HG03139 (cell line): ENCODE measurements at regions not wholly inside any gene's neighbourhood (a gene's known extent, or its start where the extent isn't known, plus 50 kb on each side); places are given as distances from the start of the nearest gene placed in this dataset.

Experiments used
- ATAC-seq: cut with Tn5 transposase; IDR thresholded peaks from one replicate; pipeline ENCODE4 v1.9.1; 2021; ENCODE audit not compliant: unreplicated experiment

DNA sequence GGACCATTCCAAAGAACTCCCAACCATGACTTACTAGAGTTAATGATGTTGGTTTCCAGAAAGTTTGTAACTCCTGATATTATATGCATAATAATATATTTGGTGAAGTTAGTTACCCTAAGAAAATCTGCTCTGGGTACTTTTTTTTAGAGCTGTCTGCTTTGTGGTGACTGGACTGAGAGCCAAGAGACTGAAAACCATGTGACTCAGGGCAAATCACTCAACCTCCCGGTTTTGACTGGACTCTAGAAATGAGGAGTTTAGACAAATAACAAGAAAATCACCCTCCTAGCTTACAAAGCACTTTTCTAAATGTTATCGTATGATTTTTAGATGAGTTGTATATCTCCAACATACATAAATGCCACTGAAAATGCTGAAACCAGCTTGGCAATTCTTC, 138.3 kb upstream of the RND3 start:
- no peak for ATAC-seq

GRCh38 chr2:150625303-150625702, 137.8 kb upstream of the RND3 start:
- ATAC-seq, result no peak

DNA sequence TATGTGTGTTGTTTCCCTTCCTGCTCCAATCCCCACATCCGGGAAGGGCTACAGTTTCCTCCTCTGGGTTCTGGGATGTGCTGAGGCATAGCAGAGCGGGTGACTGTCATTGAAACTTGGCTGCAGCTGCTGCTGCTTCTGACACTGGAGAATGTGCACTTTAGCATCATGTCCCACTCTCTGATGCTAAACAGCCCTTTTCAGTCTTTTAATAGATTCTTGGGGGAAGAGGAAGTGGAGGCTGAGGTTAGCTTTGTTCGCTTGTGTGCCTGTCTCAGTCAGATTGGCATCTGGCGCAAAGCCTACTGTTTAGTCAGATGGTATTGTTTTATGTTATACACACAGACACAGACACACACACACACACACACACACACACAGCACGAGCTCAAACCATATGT, 136.5 kb upstream of the RND3 start:
- no peak for ATAC-seq

DNA sequence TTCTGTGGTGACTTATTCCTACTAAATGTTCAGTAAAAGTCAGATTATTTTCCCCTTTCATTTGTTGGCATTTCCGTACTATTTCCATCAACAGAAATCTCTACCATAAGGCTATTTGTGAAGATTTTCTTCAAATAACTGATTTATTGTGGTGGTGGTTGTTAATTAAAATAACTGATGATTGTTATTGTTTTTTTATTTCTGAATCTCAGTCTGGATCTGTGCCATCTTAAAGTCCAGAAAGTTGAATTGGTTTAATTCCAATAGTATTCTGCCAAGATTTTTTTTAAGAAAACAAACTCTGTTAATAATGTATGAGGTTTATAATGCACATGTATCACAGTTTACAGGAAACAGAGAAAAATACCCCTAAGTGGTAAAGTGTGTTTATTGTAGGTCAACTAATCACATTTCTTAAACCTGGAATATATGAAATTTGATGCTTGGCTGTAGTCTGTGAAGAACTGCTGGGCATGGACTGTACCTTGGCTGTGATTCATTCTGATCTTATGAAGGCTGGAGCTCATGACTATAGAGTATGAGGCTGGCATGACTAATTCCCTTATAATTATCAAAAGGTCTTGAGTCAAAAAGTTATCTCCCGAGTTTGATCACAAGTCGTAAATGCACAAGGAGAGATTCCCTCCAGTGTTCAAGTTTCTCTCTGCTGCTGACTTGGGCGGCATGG, 134.2 kb upstream of the RND3 start:
- ATAC-seq, result no peak

GRCh38 chr2:150620855-150621254, 133.4 kb upstream of the RND3 start:
- no peak for ATAC-seq

GRCh38 chr2:150620416-150620815, 132.9 kb upstream of the RND3 start:
- no peak for ATAC-seq

- no peak for ATAC-seq
Measured at GRCh38 chr2:150619607-150620330, 132.3 kb upstream of the RND3 start.

GRCh38 chr2:150618245-150618895, 130.9 kb upstream of the RND3 start:
- ATAC-seq, result no peak

DNA sequence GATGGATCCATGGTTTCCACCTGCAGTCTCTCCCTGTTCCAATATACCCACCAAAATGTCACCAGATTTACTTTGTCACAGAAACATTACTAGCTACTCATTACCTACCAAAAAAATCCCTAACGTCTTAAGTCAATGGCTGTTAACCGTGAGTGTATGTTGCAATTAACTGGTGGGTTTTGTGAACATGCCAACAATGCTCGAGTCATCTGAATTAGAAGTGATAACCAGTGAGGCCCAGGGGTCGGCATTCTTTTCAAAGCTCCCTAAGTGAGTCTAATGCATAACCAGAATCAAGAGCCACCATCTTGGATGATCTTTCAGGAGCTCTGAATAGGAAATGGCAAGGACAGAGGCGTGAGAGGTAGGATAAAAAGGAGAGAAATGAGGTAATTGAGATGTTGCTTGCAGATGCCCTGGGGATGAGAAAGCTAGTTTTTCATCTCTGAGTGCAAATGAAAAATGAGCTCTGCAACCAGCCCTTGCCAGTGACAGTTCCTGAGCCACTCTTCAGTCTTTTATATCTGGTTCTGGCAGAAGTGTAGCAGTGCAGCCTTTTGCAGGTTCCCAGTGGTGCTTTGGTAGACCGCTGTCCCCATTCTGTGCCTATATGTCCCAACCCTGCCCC, 130.0 kb upstream of the RND3 start:
- no peak for ATAC-seq

GRCh38 chr2:150612957-150613710, 125.7 kb upstream of the RND3 start:
- ATAC-seq, result no peak

DNA sequence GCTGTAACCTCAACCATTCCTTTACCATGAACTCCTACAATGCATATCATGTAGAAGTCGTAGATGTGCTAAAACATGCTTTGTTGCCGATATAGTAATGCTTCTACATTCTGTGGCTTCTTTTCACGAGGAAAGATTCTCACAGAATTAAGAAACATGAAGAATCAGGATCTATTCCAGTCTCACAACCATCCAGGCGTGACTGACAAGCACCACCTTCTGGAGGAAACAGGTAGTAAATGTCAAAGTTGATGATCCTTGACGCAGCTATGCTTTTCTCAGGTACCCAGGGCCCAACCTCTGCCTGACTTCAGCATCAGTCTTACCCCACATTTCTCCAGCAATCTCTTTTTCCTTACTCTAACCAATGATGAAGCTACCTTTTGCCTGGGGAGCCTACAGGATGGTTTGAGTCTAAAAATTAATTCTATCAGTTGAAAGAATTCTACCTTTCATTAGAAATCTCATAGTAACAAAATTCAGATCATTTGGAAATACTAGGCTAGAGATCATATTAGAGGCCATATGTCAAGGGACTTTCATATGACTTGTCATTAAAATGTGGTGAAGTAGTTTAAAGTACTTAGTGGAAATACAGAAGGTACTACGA, 123.3 kb upstream of the RND3 start:
- no peak for ATAC-seq

DNA sequence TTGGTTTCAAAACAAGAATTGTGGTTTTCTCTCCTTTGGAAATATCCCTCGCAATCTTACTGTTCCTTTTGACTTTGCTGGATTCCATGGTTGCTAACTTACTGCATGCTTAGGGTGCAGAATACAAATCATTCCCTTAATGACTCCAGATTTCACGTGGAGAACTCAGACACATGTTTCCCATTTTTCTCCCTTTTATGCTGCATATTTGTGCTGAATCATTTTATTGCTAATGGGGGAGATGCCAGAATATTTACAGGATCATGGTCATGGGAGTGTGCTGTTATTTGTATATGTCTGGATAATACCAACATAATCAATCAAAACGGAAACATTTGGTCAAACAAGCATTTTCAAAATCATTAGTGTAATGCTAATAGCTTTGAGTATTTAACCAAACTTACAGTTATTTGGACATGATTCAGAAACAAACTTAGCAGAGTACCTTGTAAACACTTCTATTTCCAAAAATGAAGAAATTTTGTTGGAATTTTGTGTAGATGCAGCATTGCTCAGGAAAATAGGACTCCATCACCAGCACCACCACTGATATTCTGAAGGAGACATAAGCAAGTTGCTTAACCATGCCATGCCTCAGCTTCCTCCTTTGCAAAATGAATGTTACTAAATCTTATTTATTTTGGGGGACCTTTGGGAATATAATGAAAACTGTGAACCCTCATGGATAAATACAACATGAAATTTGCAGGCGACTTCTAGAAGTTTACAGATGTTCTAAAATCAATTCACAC, 122.5 kb upstream of the RND3 start:
- ATAC-seq, result no peak

DNA sequence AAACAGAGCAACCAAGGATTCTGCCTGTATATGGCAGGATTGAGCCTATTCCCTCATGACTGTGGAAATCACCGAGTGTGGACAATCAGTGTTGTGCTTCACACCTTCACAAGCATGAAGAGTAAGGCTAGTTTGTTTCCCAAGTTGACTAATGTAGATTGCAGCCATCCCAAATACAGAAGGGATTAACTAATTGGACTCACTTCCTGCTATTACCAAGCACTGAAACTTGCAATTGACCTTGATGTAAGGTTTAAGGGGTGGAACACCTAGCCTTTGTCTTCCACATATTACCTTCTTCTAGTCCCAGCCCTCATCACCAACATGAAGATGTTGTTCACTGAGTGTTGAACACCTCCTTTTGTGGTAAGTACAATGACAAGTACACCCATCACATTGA, 120.9 kb upstream of the RND3 start:
- no peak for ATAC-seq

- no peak for ATAC-seq
Measured at GRCh38 chr2:150607390-150607811, 119.9 kb upstream of the RND3 start.

DNA sequence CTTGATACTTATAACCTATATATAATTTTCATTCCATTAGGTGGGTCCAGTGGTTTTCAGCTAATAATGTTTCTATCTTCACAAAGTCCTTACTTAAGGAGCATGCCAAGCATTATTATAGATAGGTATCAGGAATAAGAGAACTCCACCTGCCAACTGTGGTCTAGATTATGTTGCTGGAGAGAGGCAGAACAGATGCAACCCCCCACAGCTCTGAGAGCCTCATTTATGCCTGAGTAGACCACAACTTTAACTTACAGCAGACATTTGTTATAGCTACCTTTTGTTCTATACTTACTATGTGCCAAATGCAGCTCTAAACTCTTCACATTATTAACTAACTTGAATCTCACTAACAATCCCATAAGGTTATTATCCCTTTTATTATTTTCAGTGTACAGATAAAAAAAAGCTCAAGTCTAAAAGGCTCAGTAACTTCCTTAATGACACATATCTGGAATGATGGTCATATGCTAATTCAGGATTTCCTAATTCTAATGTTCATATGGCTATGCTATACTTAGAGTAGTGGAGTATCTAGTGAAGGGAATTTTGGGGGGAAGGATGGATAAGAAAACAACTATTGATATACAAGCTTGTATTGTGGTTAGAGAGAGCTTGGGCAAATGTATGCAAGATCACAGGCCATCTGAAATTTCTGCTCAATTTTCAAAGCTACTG, 119.1 kb upstream of the RND3 start:
- ATAC-seq, result no peak

DNA sequence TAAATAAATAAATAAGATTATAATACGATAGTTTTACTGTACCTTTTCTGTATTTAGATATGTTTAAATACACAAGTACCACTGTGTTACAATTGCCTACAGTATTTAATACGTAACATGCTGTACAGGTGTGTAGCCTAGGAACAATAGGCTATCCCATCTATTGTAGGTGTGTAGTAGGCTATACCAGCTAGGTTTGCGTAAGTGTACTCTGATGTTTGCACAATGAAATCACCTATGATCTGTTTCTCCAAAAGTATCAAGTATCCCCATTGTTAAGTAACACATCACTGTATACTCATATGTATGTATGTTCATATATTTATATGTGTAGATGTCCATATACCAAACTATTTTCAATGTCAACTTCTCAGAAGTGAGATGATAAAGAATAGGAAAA, 118.2 kb upstream of the RND3 start:
- ATAC-seq, result no peak

DNA sequence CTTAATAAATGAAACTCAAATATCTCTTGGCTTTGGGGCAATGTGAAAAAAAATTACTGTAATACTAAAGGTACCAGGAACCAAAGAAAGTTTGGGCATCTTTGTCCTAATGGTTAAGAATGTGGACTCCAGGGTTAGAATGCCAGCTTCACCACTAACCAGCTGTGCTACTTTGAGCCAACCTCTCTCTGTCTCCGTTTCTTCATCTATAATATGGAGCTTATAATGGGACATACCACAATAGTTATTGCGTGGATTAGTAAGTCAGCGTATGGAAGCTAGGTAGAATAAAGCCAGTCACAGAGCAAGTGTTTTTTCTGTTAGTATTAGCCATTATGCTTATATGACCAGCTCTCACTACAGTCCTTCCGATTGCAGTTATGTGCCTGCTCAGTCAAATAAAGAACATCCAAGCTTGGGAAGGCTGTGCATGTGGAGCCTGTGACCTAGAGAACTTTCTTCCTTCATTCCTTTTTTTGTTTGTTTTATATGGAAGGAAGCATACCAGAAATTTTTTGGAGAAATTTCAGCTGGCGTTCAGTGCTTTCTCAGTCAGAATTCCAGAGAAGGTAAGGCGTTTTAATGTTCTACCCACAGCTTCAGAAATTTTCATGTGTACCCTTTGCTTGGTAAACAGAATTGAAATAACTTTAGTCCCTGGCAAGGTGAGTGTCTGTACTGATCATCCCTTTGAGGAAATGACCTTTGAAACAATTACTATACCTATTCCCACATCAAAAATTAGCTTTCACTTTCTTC, 114.0 kb upstream of the RND3 start:
- no peak for ATAC-seq

DNA sequence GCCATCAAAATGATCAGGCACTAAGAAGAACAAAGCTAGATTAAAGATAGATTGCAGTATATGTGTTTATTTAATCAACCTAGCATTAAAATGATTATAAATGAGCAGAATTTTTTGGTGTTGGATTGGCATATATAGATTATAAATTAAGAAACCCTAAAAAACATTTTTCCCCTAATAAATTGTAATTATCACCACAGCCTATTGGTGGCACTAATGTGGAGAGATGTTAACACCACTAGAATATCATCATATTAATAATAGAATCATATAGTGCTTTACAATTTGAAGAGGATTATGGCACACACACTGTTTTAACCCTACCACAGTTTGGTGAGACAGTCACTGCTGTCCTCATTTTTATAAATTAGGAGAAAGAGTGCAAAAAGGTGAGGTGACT, 112.4 kb upstream of the RND3 start:
- no peak for ATAC-seq

GRCh38 chr2:150598383-150598782, 110.9 kb upstream of the RND3 start:
- ATAC-seq, result no peak
